OCI-LY3 (cell line): ENCODE measurements at regions not wholly inside any gene's neighbourhood (a gene's known extent, or its start where the extent isn't known, plus 50 kb on each side); places are given as distances from the start of the nearest gene placed in this dataset.

Experiments
- H2AFZ ChIP-seq: fragments of 200-600, 300-600 bp; shearing (Covaris generic); 2 replicates; pipeline ENCODE4 v1.6.0; 2014; ENCODE audit warnings: antibody characterized with exemption, low read depth, low read length
- H3K27ac ChIP-seq: fragments of 200-600, 300-600 bp; sonication (generic); 2 replicates; pipeline ENCODE4 v1.5.1; 2014; ENCODE audit warnings: mild to moderate bottlenecking, low read length, moderate library complexity, mixed read lengths
- H3K27me3 ChIP-seq: fragments of 200-600, 300-600 bp; sonication (generic); 2 replicates; pipeline ENCODE4 v1.6.1; 2014; ENCODE audit warnings: low read depth, low read length, mixed read lengths
- H3K36me3 ChIP-seq: fragments of 200-600, 300-600 bp; sonication (generic); replicated peaks from 2 replicates; pipeline ENCODE3; 2014; ENCODE audit warnings: low read depth, low read length, mixed read lengths
- H3K4me1 ChIP-seq: fragments of 300-600, 200-600 bp; sonication (generic); 2 replicates; pipeline ENCODE4 v1.6.1; 2014; ENCODE audit warnings: low read length, mixed read lengths
- H3K4me2 ChIP-seq: fragments of 200-600, 300-600 bp; sonication (generic); 2 replicates; pipeline ENCODE4 v1.6.1; 2014; ENCODE audit warnings: low read length, mixed read lengths
- H3K4me3 ChIP-seq: fragments of 300-600, 200-600 bp; sonication (generic); 2 replicates; pipeline ENCODE4 v1.5.1; 2014; ENCODE audit warnings: antibody characterized with exemption, mild to moderate bottlenecking, low read length, moderate library complexity
- H3K79me2 ChIP-seq: fragments of 300-600, 200-600 bp; shearing (Covaris generic); 2 replicates; pipeline ENCODE4 v1.6.1; 2014; ENCODE audit warnings: mild to moderate bottlenecking, low read length, mixed read lengths
- H3K9ac ChIP-seq: fragments of 300-600, 200-600 bp; shearing (Covaris generic); 2 replicates; pipeline ENCODE4 v1.6.0; 2014; ENCODE audit warnings: mild to moderate bottlenecking, low read length, moderate library complexity
- H3K9me3 ChIP-seq: fragments of 200-600, 300-600 bp; shearing (Covaris generic); 2 replicates; pipeline ENCODE4 v1.6.1; 2014; ENCODE audit warnings: low read length, mixed read lengths; ENCODE audit not compliant: insufficient read depth
- H4K20me1 ChIP-seq: fragments of 200-600, 300-600 bp; sonication (generic); 2 replicates; pipeline ENCODE4 v1.6.1; 2016; ENCODE audit warnings: low read length, mixed read lengths; ENCODE audit not compliant: insufficient read depth
- CTCF ChIP-seq: fragments of 200-600, 300-600 bp; sonication (generic); IDR thresholded peaks from 2 replicates; pipeline ENCODE4 v1.5.1; 2014; ENCODE audit warnings: antibody characterized with exemption, low read length, low read depth
- EZH2phosphoT487 ChIP-seq: fragments of 200-600 bp; shearing (Covaris generic); IDR thresholded peaks from 2 replicates; pipeline ENCODE4 v1.6.1; 2018; ENCODE audit warnings: antibody characterized with exemption, mixed run types, low read depth

- Histone ChIP-seq H3K9me3 (no peaks in the 10 kb centered on the region), H2AFZ (no peak overlapping the region), H3K36me3 (no peaks in the 10 kb centered on the region), H3K9ac (no peak overlapping the region), H3K4me1 (peaks cover 15% of the 10 kb centered on the region), H3K27me3 (no peaks in the 10 kb centered on the region), H3K79me2 (no peaks in the 10 kb centered on the region), H3K27ac (no peak overlapping the region), H4K20me1 (no peaks in the 10 kb centered on the region), H3K4me3 (no peak overlapping the region), H3K4me2 (no peak overlapping the region)
- TF ChIP-seq CTCF (no peak), EZH2phosphoT487 (no peak)
Measured at GRCh38 chr4:141922236-141922635, 285.9 kb downstream of the IL15 start.

GRCh38 chr4:141926406-141926805 is 290.0 kb downstream of the IL15 start:
- Histone ChIP-seq H2AFZ (no peak overlapping the region), H3K4me3 (no peak overlapping the region), H4K20me1 (no peaks in the 10 kb centered on the region), H3K9me3 (no peaks in the 10 kb centered on the region), H3K27me3 (no peaks in the 10 kb centered on the region), H3K79me2 (no peaks in the 10 kb centered on the region), H3K9ac (no peak overlapping the region), H3K4me2 (no peak overlapping the region), H3K27ac (no peak overlapping the region), H3K4me1 (peaks cover 5% of the 10 kb centered on the region), H3K36me3 (no peaks in the 10 kb centered on the region)
- TF ChIP-seq EZH2phosphoT487 (no peak), CTCF (no peak)

- Histone ChIP-seq H3K4me1 (no peaks in the 10 kb centered on the region), H3K9ac (no peak overlapping the region), H3K27ac (no peak overlapping the region), H4K20me1 (no peaks in the 10 kb centered on the region), H3K4me2 (no peak overlapping the region), H3K27me3 (no peaks in the 10 kb centered on the region), H3K4me3 (no peak overlapping the region), H3K79me2 (no peaks in the 10 kb centered on the region), H2AFZ (no peak overlapping the region), H3K36me3 (no peaks in the 10 kb centered on the region), H3K9me3 (peaks cover 6% of the 10 kb centered on the region)
- TF ChIP-seq CTCF (no peak), EZH2phosphoT487 (no peak)
Measured at GRCh38 chr4:141932490-141932889, 296.1 kb downstream of the IL15 start.

GRCh38 chr4:141933978-141934377 is 297.6 kb downstream of the IL15 start:
- TF ChIP-seq CTCF (no peak), EZH2phosphoT487 (no peak)
- H3K4me1 ChIP-seq, result no peaks in the 10 kb centered on the region
- H3K27ac ChIP-seq, result no peak overlapping the region
- no peak overlapping the region for H3K4me3 ChIP-seq
- H4K20me1 ChIP-seq, result no peaks in the 10 kb centered on the region
- peaks cover 16% of the 10 kb centered on the region for H3K9me3 ChIP-seq
- H3K4me2 ChIP-seq, result no peak overlapping the region
- H3K9ac ChIP-seq, result no peak overlapping the region
- no peak overlapping the region for H2AFZ ChIP-seq
- H3K79me2 ChIP-seq, result no peaks in the 10 kb centered on the region
- H3K36me3 ChIP-seq, result no peaks in the 10 kb centered on the region
- H3K27me3 ChIP-seq, result no peaks in the 10 kb centered on the region
